Keratinocyte (primary cell): ENCODE measurements at regions not wholly inside any gene's neighbourhood (a gene's known extent, or its start where the extent isn't known, plus 50 kb on each side); places are given as distances from the start of the nearest gene placed in this dataset.

Source experiments
- EZH2 ChIP-seq: IDR thresholded peaks from one replicate; pipeline ENCODE4 v1.6.1; 2012; ENCODE audit warnings: inconsistent platforms, mild to moderate bottlenecking, low read length, moderate library complexity
- TF ChIP-seq, protein P1 (sequence below), 3 experiments: IDR thresholded peaks in 1 of 3; conservative IDR thresholded peaks in 1 of 3; optimal IDR thresholded peaks in 1 of 3; 2 replicates in 2 of 3; 3 replicates in 1 of 3; pipeline versions ENCODE3 to v1.5.1; 2011; ENCODE audit warnings: low read length in 3 of 3, mild to moderate bottlenecking in 3 of 3, moderate library complexity in 2 of 3, control low read depth in 1 of 3, inconsistent platforms in 1 of 3; ENCODE audit not compliant: insufficient read depth in 2 of 3; ENCODE audit errors: extremely low read depth in 1 of 3

GRCh38 chr6:14919038-14919670 lies 326.7 kb upstream of the JARID2 start:
- TF ChIP-seq, protein P1, sequence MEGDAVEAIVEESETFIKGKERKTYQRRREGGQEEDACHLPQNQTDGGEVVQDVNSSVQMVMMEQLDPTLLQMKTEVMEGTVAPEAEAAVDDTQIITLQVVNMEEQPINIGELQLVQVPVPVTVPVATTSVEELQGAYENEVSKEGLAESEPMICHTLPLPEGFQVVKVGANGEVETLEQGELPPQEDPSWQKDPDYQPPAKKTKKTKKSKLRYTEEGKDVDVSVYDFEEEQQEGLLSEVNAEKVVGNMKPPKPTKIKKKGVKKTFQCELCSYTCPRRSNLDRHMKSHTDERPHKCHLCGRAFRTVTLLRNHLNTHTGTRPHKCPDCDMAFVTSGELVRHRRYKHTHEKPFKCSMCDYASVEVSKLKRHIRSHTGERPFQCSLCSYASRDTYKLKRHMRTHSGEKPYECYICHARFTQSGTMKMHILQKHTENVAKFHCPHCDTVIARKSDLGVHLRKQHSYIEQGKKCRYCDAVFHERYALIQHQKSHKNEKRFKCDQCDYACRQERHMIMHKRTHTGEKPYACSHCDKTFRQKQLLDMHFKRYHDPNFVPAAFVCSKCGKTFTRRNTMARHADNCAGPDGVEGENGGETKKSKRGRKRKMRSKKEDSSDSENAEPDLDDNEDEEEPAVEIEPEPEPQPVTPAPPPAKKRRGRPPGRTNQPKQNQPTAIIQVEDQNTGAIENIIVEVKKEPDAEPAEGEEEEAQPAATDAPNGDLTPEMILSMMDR (optimal IDR thresholded peaks at IDR 0.05 in 1 of 3, IDR thresholded peaks at IDR 0.05 in 1 of 3, conservative IDR thresholded peaks at IDR 0.05 in 1 of 3; ENCODE audit: extremely low read depth in 1 of 3, insufficient read depth in 2 of 3, low read length in 3 of 3): no peak
- no peak for TF ChIP-seq EZH2
